Neural crest cell (in vitro differentiated cells): ENCODE measurements at regions not wholly inside any gene's neighbourhood (a gene's known extent, or its start where the extent isn't known, plus 50 kb on each side); places are given as distances from the start of the nearest gene placed in this dataset.

Source experiments
- DNase-seq: peaks from one replicate; pipeline ENCODE4 v3.0.0; 2021; ENCODE audit warnings: low read depth, mixed read lengths, low spot score
- H3K27ac Mint-ChIP-seq: one replicate; pipeline ENCODE4 v1.8.0; 2021; ENCODE audit warnings: mild to moderate bottlenecking, mixed read lengths; ENCODE audit not compliant: unreplicated experiment
- H3K27me3 Mint-ChIP-seq: 2 replicates; pipeline ENCODE4 v1.8.0; 2021; ENCODE audit warnings: low read depth, mild to moderate bottlenecking, mixed read lengths
- H3K36me3 Mint-ChIP-seq: 2 replicates; pipeline ENCODE4 v1.8.0; 2021; ENCODE audit warnings: low read depth, mild to moderate bottlenecking, mixed read lengths
- H3K4me1 Mint-ChIP-seq: 2 replicates; pipeline ENCODE4 v1.8.0; 2021; ENCODE audit warnings: mixed read lengths
- H3K4me3 Mint-ChIP-seq: one replicate; pipeline ENCODE4 v1.8.0; 2021; ENCODE audit warnings: mild to moderate bottlenecking, mixed read lengths
- H3K9me3 Mint-ChIP-seq: 2 replicates; pipeline ENCODE4 v1.8.0; 2021; ENCODE audit warnings: mixed read lengths
- TF ChIP-seq, protein P1 (sequence below): fragments of 200-600 bp; sonication (generic); conservative IDR thresholded peaks from 2 replicates; pipeline ENCODE4 v1.5.0; 2021; ENCODE audit warnings: antibody characterized with exemption, mild to moderate bottlenecking

- Mint-ChIP-seq H3K27me3 (no peaks in the 10 kb centered on the region), H3K27ac (no peak overlapping the region), H3K9me3 (peaks cover 14% of the 10 kb centered on the region), H3K4me1 (no peaks in the 10 kb centered on the region), H3K36me3 (peaks cover 9% of the 10 kb centered on the region), H3K4me3 (no peak overlapping the region)
- DNase-seq = no peak
- TF ChIP-seq, protein P1, sequence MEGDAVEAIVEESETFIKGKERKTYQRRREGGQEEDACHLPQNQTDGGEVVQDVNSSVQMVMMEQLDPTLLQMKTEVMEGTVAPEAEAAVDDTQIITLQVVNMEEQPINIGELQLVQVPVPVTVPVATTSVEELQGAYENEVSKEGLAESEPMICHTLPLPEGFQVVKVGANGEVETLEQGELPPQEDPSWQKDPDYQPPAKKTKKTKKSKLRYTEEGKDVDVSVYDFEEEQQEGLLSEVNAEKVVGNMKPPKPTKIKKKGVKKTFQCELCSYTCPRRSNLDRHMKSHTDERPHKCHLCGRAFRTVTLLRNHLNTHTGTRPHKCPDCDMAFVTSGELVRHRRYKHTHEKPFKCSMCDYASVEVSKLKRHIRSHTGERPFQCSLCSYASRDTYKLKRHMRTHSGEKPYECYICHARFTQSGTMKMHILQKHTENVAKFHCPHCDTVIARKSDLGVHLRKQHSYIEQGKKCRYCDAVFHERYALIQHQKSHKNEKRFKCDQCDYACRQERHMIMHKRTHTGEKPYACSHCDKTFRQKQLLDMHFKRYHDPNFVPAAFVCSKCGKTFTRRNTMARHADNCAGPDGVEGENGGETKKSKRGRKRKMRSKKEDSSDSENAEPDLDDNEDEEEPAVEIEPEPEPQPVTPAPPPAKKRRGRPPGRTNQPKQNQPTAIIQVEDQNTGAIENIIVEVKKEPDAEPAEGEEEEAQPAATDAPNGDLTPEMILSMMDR = no peak
Observed at GRCh38 chr5:26641492-26641891, 396.9 kb downstream of the CDH9 start.

GRCh38 chr5:26625099-26625498, 413.3 kb downstream of the CDH9 start:
- Mint-ChIP-seq H3K27ac (no peak overlapping the region), H3K36me3 (no peaks in the 10 kb centered on the region)
- TF ChIP-seq, protein P1 = no peak

GRCh38 chr5:26622947-26623346, 415.4 kb downstream of the CDH9 start:
- Mint-ChIP-seq H3K36me3 (no peaks in the 10 kb centered on the region), H3K4me1 (no peaks in the 10 kb centered on the region), H3K9me3 (no peaks in the 10 kb centered on the region), H3K27ac (peak overlapping the region; percentile 27), H3K27me3 (no peaks in the 10 kb centered on the region), H3K4me3 (no peak overlapping the region)
- TF ChIP-seq, protein P1 = no peak
- no peak for DNase-seq

More at GRCh38 chr5:26625099-26625498, 413.3 kb downstream of the CDH9 start:
- H3K27me3 Mint-ChIP-seq = no peaks in the 10 kb centered on the region
- H3K4me1 Mint-ChIP-seq = no peaks in the 10 kb centered on the region
- H3K4me3 Mint-ChIP-seq = no peak overlapping the region
- DNase-seq = no peak
- no peaks in the 10 kb centered on the region for H3K9me3 Mint-ChIP-seq

DNA sequence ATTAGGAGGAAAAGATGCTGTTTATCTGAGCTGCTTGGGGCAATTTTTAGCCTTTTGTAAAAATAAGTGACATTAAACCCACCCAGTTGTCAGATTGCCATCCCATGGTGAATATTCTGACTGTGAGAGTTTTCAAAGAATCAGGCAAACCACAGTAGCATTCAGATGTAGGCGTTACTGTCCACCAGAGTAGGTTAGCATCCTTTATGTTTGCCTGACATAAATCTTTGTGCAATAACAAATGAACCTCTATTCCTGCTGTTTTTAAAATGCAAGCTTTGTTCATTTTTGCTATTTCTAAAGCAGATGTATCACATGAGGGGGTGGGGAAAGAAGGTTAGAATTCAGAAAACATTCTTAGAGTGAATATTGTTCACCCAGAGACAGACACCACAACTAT, 427.8 kb downstream of the CDH9 start:
- peaks cover 3% of the 10 kb centered on the region for H3K9me3 Mint-ChIP-seq
- no peaks in the 10 kb centered on the region for H3K4me1 Mint-ChIP-seq
- no peaks in the 10 kb centered on the region for H3K27me3 Mint-ChIP-seq
- DNase-seq = no peak
- no peak overlapping the region for H3K4me3 Mint-ChIP-seq
- H3K36me3 Mint-ChIP-seq = no peaks in the 10 kb centered on the region
- TF ChIP-seq, protein P1 = no peak
- no peak overlapping the region for H3K27ac Mint-ChIP-seq

DNA sequence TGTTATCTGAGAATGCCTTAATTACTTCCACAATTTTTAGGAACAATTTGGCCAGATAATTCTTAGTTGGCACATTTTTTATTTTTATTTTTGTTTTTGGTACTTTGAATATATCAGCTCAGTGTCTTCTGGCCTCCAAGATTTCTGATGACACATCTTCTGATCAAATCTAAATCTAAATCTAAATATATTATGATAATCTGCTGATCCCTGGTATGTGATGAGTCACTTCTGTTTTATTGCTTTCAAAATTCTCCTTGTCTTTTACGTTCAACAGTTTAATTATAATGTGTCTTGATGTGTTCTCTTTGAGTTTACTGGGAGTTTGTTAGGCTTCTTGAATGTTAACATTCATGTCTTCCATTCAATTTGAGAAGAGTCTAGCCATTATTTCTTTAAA, 436.8 kb downstream of the CDH9 start:
- Mint-ChIP-seq H3K27ac (no peak overlapping the region), H3K4me1 (no peaks in the 10 kb centered on the region), H3K9me3 (peaks cover 3% of the 10 kb centered on the region), H3K27me3 (no peaks in the 10 kb centered on the region), H3K4me3 (no peak overlapping the region), H3K36me3 (no peaks in the 10 kb centered on the region)
- no peak for DNase-seq
- TF ChIP-seq, protein P1 = no peak
